ENCODE measurements at regions not wholly inside any gene's neighbourhood (a gene's known extent, or its start where the extent isn't known, plus 50 kb on each side); places are given as distances from the start of the nearest gene placed in this dataset.

DNA sequence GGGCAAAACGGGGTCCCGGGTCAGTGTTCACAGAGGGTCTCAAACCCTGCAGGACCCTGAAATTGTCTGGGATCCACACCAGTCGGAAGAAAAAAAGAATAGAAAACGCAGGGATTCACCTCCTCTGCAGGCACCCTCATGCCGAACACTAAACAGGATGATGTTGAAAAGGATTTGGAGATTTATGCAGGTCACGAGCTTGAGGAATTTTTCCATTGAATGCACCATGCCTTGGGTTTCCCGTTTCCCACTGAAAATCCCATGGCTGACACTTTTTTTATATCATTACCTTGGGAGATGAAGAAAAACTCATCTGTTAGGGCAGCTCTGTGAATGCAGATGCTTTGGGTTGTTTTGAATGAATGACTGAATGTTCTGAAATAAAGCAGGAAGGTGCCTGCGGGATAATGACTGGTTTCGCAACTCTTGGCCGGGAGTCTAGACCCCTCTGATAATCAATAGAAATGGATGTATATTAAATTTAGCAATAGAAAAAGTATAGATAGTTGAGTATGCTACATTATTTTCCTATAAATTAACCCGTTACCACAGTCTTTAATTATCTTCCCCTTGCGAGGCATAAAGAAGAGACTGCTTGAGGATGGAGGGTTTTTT lies 147.5 kb upstream of the AFDN start (continued):
- no peak for TF ChIP-seq ZNF70 (CRISPR knock-in tag; IDR thresholded peaks at IDR 0.05)
- TF ChIP-seq TOX (CRISPR knock-in tag; IDR thresholded peaks at IDR 0.05; ENCODE audit: borderline replicate concordance): no peak
- no peak for TF ChIP-seq CSDC2 (CRISPR knock-in tag; IDR thresholded peaks at IDR 0.05)
- no peak for TF ChIP-seq GLIS3 (CRISPR knock-in tag; IDR thresholded peaks at IDR 0.05)
- TF ChIP-seq ISL1 (CRISPR knock-in tag; IDR thresholded peaks at IDR 0.05): no peak
- no peak for TF ChIP-seq ZC3H10 (CRISPR knock-in tag; IDR thresholded peaks at IDR 0.05)
- no peak for TF ChIP-seq BACH2 (CRISPR knock-in tag; IDR thresholded peaks at IDR 0.05; ENCODE audit: borderline replicate concordance)
- TF ChIP-seq ZFP30 (CRISPR knock-in tag; IDR thresholded peaks at IDR 0.05): no peak
- TF ChIP-seq TCF4 (CRISPR knock-in tag; IDR thresholded peaks at IDR 0.05; ENCODE audit: borderline replicate concordance): no peak
- TF ChIP-seq, protein P1, sequence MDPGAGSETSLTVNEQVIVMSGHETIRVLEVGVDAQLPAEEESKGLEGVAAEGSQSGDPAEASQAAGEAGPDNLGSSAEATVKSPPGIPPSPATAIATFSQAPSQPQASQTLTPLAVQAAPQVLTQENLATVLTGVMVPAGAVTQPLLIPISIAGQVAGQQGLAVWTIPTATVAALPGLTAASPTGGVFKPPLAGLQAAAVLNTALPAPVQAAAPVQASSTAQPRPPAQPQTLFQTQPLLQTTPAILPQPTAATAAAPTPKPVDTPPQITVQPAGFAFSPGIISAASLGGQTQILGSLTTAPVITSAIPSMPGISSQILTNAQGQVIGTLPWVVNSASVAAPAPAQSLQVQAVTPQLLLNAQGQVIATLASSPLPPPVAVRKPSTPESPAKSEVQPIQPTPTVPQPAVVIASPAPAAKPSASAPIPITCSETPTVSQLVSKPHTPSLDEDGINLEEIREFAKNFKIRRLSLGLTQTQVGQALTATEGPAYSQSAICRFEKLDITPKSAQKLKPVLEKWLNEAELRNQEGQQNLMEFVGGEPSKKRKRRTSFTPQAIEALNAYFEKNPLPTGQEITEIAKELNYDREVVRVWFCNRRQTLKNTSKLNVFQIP (CRISPR knock-in tag; IDR thresholded peaks at IDR 0.05; ENCODE audit: borderline replicate concordance, low read depth): no peak
- TF ChIP-seq PPARA (CRISPR knock-in tag; IDR thresholded peaks at IDR 0.05; ENCODE audit: borderline replicate concordance): no peak

DNA sequence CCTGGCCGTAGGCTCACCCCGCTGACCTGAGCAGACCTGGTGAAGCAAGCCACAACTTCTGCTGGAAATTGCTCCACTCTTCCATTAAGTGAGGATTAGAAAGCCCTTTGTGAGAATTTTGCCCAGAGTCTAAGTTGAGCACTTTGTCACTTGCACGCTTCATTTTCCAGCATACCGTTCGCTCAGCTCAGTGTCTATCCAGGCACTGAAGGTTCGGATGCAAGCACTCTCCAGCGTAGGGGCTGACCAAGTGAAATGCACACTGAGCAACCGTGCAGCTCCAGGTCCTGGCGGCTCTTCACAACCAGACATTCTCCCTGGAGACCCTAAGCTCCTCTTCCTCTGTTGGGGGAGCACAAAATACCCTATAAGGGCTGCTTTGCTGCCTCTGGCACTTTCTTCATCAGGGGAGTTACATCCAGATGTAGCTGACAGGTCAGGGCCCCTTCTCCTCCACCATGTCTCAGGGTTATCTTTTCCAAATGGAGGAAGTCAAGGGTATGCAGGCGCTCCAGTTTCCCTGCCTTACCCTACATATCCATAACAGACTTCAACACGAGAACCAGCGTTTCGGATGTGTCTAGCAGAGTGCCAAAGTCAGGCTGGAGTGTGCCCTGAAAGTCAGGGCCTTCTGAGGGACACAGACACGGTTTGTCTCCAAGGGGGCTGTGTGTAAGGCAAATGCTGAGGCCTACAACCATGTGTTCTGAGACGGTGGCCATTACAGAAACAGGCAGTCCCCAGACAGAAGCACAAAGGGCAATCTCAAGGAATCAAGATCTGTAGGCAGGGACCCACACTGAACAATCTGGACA lies 146.7 kb upstream of the AFDN start:
- TF ChIP-seq, protein P2, sequence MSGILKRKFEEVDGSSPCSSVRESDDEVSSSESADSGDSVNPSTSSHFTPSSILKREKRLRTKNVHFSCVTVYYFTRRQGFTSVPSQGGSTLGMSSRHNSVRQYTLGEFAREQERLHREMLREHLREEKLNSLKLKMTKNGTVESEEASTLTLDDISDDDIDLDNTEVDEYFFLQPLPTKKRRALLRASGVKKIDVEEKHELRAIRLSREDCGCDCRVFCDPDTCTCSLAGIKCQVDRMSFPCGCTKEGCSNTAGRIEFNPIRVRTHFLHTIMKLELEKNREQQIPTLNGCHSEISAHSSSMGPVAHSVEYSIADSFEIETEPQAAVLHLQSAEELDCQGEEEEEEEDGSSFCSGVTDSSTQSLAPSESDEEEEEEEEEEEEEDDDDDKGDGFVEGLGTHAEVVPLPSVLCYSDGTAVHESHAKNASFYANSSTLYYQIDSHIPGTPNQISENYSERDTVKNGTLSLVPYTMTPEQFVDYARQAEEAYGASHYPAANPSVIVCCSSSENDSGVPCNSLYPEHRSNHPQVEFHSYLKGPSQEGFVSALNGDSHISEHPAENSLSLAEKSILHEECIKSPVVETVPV (CRISPR knock-in tag; IDR thresholded peaks at IDR 0.05): no peak
- TF ChIP-seq TOX (CRISPR knock-in tag; IDR thresholded peaks at IDR 0.05; ENCODE audit: borderline replicate concordance) (no peak), BACH2 (CRISPR knock-in tag; IDR thresholded peaks at IDR 0.05; ENCODE audit: borderline replicate concordance) (no peak)
- ATAC-seq: no peak

DNA sequence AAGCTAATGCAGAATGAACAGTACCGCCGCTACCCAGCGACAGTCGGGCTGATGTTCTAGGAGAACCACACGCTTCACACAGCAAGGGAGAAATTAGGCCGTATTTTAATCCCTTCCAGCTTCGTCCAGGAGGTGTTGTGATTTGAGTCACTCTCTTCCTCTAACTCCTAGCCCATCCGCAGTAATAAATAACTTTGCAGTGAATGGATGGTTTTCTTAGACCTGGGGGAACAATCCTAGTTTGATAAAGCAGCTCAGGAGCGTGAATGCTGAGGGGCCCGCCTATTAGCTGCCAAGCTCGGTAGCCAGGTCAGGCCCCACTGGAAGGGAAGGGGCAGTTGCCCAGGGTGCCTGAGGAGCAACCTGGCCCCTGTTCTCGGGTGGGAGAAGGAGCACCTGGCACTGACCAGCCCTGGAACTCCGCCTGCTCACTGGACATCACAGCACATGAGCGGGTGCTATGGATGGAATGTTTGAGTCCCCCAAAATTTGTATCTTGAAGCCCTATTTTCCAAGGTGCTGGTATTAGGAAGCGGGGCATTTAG lies 146.0 kb upstream of the AFDN start:
- no peak for ATAC-seq

DNA sequence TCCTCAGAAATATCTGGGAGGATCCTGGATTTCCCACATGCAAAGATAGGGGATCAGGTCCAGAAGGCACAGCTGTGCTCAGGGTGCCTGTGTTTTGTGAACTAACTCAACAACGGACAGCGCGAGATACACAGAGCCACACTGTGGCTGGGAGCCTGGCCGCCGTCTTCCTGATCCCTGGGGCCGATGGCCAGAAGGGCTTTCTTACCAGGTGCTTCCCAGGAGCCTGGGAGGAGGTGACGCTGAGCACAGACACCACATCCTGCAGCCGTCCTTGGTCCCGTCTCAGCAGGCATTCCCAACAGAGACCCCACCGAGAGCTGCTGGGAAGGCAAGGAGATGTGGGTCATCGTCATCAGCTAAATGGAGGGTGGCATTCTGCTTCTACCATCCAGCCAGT lies 144.6 kb upstream of the AFDN start:
- TF ChIP-seq, protein P1 (CRISPR knock-in tag; IDR thresholded peaks at IDR 0.05; ENCODE audit: borderline replicate concordance, low read depth): no peak
- TF ChIP-seq ZC3H10 (CRISPR knock-in tag; IDR thresholded peaks at IDR 0.05): no peak
- TF ChIP-seq ZFP30 (CRISPR knock-in tag; IDR thresholded peaks at IDR 0.05): no peak
- TF ChIP-seq ZNF565 (CRISPR knock-in tag; conservative IDR thresholded peaks at IDR 0.05; ENCODE audit: low read depth): no peak
- TF ChIP-seq CSDC2 (CRISPR knock-in tag; IDR thresholded peaks at IDR 0.05): no peak
- no peak for TF ChIP-seq OSR1 (CRISPR knock-in tag; IDR thresholded peaks at IDR 0.05)
- no peak for TF ChIP-seq ZNF70 (CRISPR knock-in tag; IDR thresholded peaks at IDR 0.05)
- no peak for TF ChIP-seq ZFP3 (CRISPR knock-in tag; IDR thresholded peaks at IDR 0.05)
- no peak for TF ChIP-seq GLIS3 (CRISPR knock-in tag; IDR thresholded peaks at IDR 0.05)
- no peak for TF ChIP-seq ZNF8 (CRISPR knock-in tag; IDR thresholded peaks at IDR 0.05)
- TF ChIP-seq BACH2 (CRISPR knock-in tag; IDR thresholded peaks at IDR 0.05; ENCODE audit: borderline replicate concordance): no peak
- TF ChIP-seq PPARA (CRISPR knock-in tag; IDR thresholded peaks at IDR 0.05; ENCODE audit: borderline replicate concordance): no peak
- TF ChIP-seq ISL1 (CRISPR knock-in tag; IDR thresholded peaks at IDR 0.05): no peak
- TF ChIP-seq, protein P3, sequence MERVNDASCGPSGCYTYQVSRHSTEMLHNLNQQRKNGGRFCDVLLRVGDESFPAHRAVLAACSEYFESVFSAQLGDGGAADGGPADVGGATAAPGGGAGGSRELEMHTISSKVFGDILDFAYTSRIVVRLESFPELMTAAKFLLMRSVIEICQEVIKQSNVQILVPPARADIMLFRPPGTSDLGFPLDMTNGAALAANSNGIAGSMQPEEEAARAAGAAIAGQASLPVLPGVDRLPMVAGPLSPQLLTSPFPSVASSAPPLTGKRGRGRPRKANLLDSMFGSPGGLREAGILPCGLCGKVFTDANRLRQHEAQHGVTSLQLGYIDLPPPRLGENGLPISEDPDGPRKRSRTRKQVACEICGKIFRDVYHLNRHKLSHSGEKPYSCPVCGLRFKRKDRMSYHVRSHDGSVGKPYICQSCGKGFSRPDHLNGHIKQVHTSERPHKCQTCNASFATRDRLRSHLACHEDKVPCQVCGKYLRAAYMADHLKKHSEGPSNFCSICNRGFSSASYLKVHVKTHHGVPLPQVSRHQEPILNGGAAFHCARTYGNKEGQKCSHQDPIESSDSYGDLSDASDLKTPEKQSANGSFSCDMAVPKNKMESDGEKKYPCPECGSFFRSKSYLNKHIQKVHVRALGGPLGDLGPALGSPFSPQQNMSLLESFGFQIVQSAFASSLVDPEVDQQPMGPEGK (CRISPR knock-in tag; IDR thresholded peaks at IDR 0.05; ENCODE audit: borderline replicate concordance): no peak
- no peak for ATAC-seq

More for the DNA sequence above, 146.0 kb upstream of the AFDN start:
- TF ChIP-seq ZFP30 (CRISPR knock-in tag; IDR thresholded peaks at IDR 0.05): no peak
- TF ChIP-seq ZNF70 (CRISPR knock-in tag; IDR thresholded peaks at IDR 0.05): no peak
- no peak for TF ChIP-seq ZNF8 (CRISPR knock-in tag; IDR thresholded peaks at IDR 0.05)
- TF ChIP-seq, protein P2 (CRISPR knock-in tag; IDR thresholded peaks at IDR 0.05): no peak
- TF ChIP-seq ISL1 (CRISPR knock-in tag; IDR thresholded peaks at IDR 0.05): no peak
- TF ChIP-seq, protein P4, sequence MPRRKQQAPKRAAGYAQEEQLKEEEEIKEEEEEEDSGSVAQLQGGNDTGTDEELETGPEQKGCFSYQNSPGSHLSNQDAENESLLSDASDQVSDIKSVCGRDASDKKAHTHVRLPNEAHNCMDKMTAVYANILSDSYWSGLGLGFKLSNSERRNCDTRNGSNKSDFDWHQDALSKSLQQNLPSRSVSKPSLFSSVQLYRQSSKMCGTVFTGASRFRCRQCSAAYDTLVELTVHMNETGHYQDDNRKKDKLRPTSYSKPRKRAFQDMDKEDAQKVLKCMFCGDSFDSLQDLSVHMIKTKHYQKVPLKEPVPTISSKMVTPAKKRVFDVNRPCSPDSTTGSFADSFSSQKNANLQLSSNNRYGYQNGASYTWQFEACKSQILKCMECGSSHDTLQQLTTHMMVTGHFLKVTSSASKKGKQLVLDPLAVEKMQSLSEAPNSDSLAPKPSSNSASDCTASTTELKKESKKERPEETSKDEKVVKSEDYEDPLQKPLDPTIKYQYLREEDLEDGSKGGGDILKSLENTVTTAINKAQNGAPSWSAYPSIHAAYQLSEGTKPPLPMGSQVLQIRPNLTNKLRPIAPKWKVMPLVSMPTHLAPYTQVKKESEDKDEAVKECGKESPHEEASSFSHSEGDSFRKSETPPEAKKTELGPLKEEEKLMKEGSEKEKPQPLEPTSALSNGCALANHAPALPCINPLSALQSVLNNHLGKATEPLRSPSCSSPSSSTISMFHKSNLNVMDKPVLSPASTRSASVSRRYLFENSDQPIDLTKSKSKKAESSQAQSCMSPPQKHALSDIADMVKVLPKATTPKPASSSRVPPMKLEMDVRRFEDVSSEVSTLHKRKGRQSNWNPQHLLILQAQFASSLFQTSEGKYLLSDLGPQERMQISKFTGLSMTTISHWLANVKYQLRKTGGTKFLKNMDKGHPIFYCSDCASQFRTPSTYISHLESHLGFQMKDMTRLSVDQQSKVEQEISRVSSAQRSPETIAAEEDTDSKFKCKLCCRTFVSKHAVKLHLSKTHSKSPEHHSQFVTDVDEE (CRISPR knock-in tag; IDR thresholded peaks at IDR 0.05): no peak
- TF ChIP-seq GLIS3 (CRISPR knock-in tag; IDR thresholded peaks at IDR 0.05): no peak

Measured in SK-N-SH treated with all-trans-retinoic acid at 6 μM for 48 hours (cell line).